IPS DF 6.9 (cell line): ENCODE measurements at regions not wholly inside any gene's neighbourhood (a gene's known extent, or its start where the extent isn't known, plus 50 kb on each side); places are given as distances from the start of the nearest gene placed in this dataset.

Source experiments
- DNase-seq: peaks from one replicate; pipeline ENCODE4 v3.0.0-alpha.2; 2013; ENCODE audit warnings: low read depth, low spot score
- H3K27ac ChIP-seq: one replicate; pipeline ENCODE4 v1.5.1; 2013; ENCODE audit warnings: low read length, control low read depth
- H3K27me3 ChIP-seq: 2 replicates; pipeline ENCODE4 v1.6.1; 2013; ENCODE audit warnings: mild to moderate bottlenecking, low read length; ENCODE audit not compliant: control insufficient read depth, insufficient read depth
- H3K36me3 ChIP-seq: 2 replicates; pipeline ENCODE4 v1.6.1; 2013; ENCODE audit warnings: low read length; ENCODE audit not compliant: control insufficient read depth, insufficient read depth
- H3K4me1 ChIP-seq: 2 replicates; pipeline ENCODE4 v1.6.1; 2013; ENCODE audit warnings: low read length; ENCODE audit not compliant: control insufficient read depth, insufficient read depth
- H3K4me3 ChIP-seq: 2 replicates; pipeline ENCODE4 v1.5.1; 2013; ENCODE audit warnings: mild to moderate bottlenecking, low read length
- H3K9me3 ChIP-seq: 2 replicates; pipeline ENCODE4 v1.6.1; 2013; ENCODE audit warnings: low read length, inconsistent platforms; ENCODE audit not compliant: control insufficient read depth, insufficient read depth
- WGBS: extraction: QIAGEN DNeasy Blood & Tissue Kit; methylation state at CpG from one replicate; pipeline ENCODE4 v1.1.7; 2013; ENCODE audit warnings: mixed read lengths, missing lambda C conversion rate; ENCODE audit not compliant: insufficient read length, insufficient coverage; 5-methylcytosine and 5-hydroxymethylcytosine counted together

DNA sequence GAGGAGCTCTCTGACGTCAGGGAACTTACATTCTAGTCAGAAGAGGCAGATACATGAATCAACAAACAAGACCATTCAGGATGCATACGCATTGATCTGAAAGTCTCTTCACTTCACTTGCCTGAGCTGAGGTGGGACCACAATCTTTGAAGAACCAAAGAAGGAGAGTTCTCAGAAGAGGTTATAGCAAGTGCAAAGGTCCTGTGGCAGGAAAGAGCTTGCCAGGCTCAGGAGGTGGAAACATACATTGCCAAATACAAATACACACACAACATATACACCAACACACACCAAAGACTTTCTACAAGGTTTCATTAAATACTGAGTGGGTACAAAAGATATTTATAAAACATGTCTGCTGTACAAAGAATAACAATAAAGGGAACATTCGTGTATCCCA, 86.8 kb upstream of the GJB5 start:
- Histone ChIP-seq H3K4me1 (no peaks in the 10 kb centered on the region), H3K9me3 (peaks cover 2% of the 10 kb centered on the region; the same call in 1 of the 2 replicates), H3K4me3 (no peak overlapping the region), H3K27me3 (no peaks in the 10 kb centered on the region), H3K36me3 (no peaks in the 10 kb centered on the region), H3K27ac (no peak overlapping the region)
- no CpG with 5 or more reads among the region's 3 CpGs for WGBS
- DNase-seq, result no peak

DNA sequence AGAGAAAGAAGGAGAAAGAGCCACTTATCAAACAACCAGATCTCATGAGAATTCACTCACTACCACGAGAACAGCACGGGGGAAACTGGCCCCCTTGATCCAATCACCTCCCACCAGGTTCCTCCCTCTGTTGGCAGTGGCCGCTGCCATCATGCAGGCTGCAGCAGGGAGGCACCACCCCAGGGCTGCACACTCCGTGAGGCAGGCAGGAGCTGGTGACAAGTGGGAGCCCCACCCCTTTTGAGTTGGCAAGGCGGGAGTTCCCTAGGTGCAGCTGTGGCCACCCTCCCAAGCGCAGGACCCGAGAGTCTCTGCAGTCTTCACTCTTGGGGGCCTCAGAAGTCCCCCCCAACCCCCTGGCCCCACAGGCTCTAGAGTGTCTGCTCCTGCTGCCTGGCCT, 83.9 kb upstream of the GJB5 start:
- no peak for DNase-seq
- no peak overlapping the region for H3K27ac ChIP-seq
- no peaks in the 10 kb centered on the region for H3K36me3 ChIP-seq
- H3K4me1 ChIP-seq, result no peaks in the 10 kb centered on the region
- H3K27me3 ChIP-seq, result no peaks in the 10 kb centered on the region
- WGBS, result no CpG with 5 or more reads among the region's 7 CpGs
- peaks cover 2% of the 10 kb centered on the region; the same call in 1 of the 2 replicates for H3K9me3 ChIP-seq
- no peak overlapping the region for H3K4me3 ChIP-seq

DNA sequence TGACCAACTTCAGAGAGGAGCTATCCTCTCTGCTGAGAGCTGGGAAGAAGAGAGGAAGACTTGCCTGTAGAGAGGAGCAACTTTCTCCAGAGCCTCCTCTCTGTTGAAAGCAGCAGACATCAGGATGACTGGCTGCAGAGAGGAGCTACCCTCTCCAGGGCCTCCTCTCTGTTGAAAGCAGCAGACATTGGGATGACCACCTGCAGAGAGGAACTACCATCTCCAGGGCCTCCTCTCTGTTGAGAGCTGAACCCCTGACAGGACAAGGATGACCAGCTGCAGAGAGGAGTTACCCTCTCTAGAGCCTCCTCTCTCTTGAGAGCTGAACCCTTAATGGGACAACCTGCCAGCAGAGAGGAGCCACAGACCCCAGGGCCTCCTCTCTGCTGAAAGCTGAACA, 83.0 kb upstream of the GJB5 start:
- no peak for DNase-seq
- H3K27ac ChIP-seq, result no peak overlapping the region
- H3K4me3 ChIP-seq, result no peak overlapping the region
- peaks cover 2% of the 10 kb centered on the region; the same call in 1 of the 2 replicates for H3K9me3 ChIP-seq
- H3K4me1 ChIP-seq, result no peaks in the 10 kb centered on the region
- H3K36me3 ChIP-seq, result no peaks in the 10 kb centered on the region
- H3K27me3 ChIP-seq, result no peaks in the 10 kb centered on the region

DNA sequence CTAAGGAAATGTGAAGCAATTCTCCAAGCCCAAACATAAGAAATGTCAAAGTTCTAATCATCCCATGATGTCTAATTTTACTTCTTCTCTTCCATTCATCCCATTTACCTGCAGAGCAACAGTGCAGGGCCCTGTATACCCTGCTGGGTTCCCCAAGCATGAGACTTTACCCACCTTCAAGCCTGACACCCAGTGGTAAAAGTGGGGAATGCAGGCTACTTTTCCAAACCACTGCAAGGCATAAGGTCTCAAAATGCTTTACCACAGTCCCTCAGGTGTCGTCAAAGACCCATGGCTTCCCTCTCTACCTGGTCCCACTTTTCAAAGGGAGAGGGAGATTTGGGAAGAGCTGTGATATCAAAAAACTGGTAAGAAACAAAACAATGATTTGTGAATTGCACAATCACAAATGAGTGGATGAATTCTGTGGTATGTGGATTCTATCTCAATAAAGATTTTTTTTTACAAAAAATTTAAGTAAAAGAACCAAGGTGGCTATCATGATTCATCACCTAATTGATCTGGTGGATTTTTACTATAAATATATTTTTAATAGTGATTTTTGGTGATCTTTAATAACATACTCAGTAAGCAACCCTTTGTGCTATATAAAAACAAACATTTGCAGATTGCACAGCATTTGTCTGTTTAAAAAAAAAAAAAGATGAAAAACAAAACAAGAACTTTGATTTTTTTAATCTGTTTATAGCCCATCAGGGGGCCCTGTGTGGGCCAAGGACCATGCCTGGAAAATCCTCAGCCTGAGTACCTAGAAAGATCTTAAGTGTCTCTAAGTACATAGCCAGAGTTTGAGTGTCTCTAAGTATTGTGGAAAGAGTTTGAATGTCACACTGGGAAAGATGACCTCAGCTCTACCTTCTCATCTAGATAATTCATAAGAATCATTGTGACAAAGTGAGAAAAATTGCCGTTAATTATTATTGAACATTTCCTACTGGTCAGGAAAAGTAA, 73.1 kb upstream of the GJB5 start:
- WGBS, result no CpG with 5 or more reads among the region's 2 CpGs
- H3K27ac ChIP-seq, result no peak overlapping the region
- DNase-seq, result peak; percentile 90
- H3K4me3 ChIP-seq, result no peak overlapping the region
- H3K27me3 ChIP-seq, result no peaks in the 10 kb centered on the region
- H3K36me3 ChIP-seq, result no peaks in the 10 kb centered on the region
- H3K9me3 ChIP-seq, result no peaks in the 10 kb centered on the region
- H3K4me1 ChIP-seq, result peaks cover 4% of the 10 kb centered on the region; the same call in 1 of the 2 replicates

DNA sequence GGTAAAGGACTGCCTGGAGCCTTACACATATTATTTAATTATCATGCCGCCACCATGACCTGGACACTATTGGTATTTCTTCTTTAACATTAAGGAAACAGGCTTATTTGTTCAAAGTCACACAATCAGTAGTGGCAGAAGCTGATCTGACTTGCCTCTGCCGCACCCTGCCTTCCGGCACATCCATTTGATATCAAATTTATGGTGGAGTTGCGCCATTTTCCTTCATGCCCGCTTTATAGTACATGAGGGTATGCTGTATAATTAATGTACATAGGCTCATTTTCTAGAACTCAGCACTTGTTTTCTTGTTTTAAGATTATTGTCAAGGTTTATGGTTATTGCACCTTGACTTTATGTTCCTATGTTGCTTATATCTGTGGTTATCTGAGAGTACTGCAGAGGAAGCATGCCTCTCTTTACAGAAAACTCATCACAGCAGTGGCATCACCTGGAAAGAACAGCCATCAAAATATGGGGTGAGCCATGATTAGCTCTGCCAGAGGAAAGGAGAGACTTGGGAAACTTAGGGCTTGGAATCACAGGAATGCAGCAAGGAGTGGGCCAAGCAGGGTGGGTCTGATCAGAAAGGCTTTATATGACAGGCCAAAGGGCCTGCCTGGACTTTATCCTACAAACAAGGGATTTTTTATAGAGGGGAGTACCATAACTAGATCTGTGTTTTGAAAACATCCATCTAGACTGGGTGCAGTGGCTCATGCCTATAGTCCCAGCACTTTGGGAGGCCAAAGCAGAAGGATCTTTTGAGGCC, 72.2 kb upstream of the GJB5 start:
- no peaks in the 10 kb centered on the region for H3K9me3 ChIP-seq
- peaks cover 4% of the 10 kb centered on the region; the same call in 1 of the 2 replicates for H3K4me1 ChIP-seq
- H3K36me3 ChIP-seq, result no peaks in the 10 kb centered on the region
- DNase-seq, result no peak
- no CpG with 5 or more reads among the region's 5 CpGs for WGBS
- H3K27me3 ChIP-seq, result no peaks in the 10 kb centered on the region
- no peak overlapping the region for H3K27ac ChIP-seq
- H3K4me3 ChIP-seq, result no peak overlapping the region

DNA sequence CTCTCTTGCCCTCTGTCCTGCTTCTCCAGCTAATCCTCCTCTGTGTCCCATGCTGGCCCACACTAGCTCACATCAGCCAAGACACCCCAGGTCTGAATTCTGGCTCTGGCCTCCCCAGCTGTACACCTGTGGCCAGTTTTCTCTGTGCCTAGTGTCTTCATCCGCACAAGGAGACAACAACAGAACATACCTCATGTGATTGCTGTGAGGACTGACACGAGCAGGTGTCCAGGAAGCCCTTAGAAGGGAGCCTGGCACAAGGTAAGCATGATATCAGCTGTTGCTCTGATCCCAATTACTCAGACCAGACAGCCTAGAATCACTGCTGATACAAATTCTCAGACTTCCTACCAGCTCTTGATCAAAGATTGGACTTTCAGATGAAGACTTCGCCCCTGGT, 71.2 kb upstream of the GJB5 start:
- H3K27ac ChIP-seq, result no peak overlapping the region
- no peak for DNase-seq
- WGBS, result no CpG with 5 or more reads among the region's 3 CpGs
- H3K9me3 ChIP-seq, result no peaks in the 10 kb centered on the region
- H3K27me3 ChIP-seq, result no peaks in the 10 kb centered on the region
- no peaks in the 10 kb centered on the region for H3K36me3 ChIP-seq
- peaks cover 4% of the 10 kb centered on the region; the same call in 1 of the 2 replicates for H3K4me1 ChIP-seq
- H3K4me3 ChIP-seq, result no peak overlapping the region

DNA sequence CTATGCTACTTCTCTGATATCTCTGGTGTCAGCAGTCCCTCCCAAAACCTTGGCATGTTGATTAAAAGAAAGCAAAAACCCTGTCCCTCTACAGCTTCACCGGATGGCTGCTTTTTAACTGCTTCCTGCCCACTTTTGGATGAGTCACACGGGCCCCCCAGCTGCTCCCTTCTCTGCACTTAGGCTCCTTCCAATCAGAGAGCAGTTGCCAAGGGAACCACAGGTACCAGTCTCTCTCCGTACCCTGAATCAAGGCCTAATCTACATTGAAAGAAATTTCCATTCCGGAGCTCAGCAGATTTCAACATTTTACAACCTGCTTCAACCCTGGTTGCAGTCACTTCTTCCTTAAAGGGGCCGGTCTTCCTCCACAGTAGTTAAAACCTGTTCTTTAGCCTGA, 70.6 kb upstream of the GJB5 start:
- DNase-seq, result peak; percentile 48
- Histone ChIP-seq H3K4me3 (no peak overlapping the region), H3K36me3 (no peaks in the 10 kb centered on the region), H3K27ac (no peak overlapping the region), H3K27me3 (no peaks in the 10 kb centered on the region), H3K4me1 (peaks cover 4% of the 10 kb centered on the region; the same call in 1 of the 2 replicates), H3K9me3 (no peaks in the 10 kb centered on the region)
- WGBS, result no CpG with 5 or more reads among the region's 5 CpGs

DNA sequence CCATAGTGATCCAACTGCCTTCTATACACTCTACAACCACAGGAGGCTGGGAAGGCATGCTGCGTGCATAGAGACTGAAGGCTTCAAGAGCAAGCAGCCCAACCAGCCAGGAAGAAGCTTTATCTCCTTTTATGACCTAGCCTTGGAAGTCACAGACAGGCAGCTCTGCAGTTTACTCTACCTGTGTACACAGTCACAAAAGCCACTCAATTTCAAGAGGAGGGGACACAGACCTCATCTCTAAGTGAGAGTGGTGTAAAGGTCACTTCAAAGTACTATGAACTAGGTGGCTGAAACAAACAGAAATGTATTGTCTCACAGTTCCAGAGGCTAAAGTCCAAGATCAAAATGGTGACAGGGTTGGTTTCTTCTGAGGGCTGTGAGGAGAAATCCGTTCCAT, 69.6 kb upstream of the GJB5 start:
- DNase-seq, result no peak
- peaks cover 4% of the 10 kb centered on the region; the same call in 1 of the 2 replicates for H3K4me1 ChIP-seq
- H3K27me3 ChIP-seq, result no peaks in the 10 kb centered on the region
- H3K4me3 ChIP-seq, result no peak overlapping the region
- H3K27ac ChIP-seq, result no peak overlapping the region
- WGBS, result no CpG with 5 or more reads among the region's 2 CpGs
- H3K36me3 ChIP-seq, result no peaks in the 10 kb centered on the region
- H3K9me3 ChIP-seq, result no peaks in the 10 kb centered on the region

DNA sequence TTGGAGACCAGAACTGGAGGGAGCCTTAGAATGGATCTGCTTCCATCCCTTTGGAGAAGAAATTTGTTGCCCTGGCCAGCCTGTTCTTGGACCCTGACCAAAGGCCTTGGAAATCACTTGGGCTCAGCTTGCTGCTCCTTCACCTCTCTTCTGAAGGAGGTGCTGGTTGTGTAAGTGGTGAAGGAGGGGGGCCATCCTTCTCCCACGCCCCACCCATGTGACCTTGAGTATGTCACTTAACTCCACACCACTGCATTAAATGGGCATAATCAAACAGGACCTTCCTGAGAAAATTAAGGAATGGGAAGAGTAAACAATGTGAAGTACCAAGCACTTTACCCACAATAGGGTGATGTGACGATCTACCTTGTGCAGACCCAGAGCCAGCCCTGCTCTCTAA, 68.3 kb upstream of the GJB5 start:
- Histone ChIP-seq H3K4me3 (no peak overlapping the region), H3K27me3 (no peaks in the 10 kb centered on the region), H3K4me1 (peaks cover 4% of the 10 kb centered on the region; the same call in 1 of the 2 replicates), H3K9me3 (no peaks in the 10 kb centered on the region), H3K36me3 (no peaks in the 10 kb centered on the region), H3K27ac (no peak overlapping the region)
- DNase-seq, result no peak
- no CpG with 5 or more reads among the region's 2 CpGs for WGBS

DNA sequence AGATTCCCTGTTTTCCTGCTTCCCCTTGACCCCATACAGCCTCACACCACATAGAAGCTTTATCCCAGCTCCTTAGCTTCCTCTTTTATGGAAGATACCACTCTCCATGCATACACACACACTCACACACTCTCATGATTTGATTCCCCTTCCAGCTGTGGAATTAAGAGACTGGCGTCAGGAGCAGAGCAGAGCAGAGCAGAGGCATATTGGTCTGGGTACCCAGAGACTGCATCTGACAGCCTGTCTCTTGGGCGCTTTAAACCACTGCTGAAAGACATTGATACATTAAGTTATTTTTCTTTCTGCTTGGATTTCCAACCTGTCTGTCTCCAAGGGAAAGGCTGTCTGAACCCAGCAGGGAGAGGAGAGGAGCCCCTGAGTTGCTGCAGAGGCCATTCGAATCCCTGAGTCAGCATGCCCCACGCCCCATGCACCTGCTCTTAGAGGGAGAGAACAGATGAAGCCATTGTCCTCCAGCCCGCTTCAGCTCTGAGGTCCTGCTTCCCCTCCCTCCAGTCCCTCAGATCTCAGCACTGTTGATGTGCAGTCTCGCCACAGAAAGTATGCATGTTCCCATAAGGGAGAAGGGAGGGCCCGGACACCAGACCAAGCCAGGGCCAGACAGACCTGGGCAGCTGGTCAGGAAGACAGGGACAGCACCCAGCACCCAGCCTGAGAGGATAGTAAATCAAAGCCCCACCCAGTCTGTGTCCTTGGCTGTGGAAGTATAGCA, 66.7 kb upstream of the GJB5 start:
- no peak for DNase-seq
- Histone ChIP-seq H3K9me3 (no peaks in the 10 kb centered on the region), H3K36me3 (no peaks in the 10 kb centered on the region), H3K4me1 (peaks cover 4% of the 10 kb centered on the region; the same call in 1 of the 2 replicates), H3K27ac (no peak overlapping the region), H3K27me3 (no peaks in the 10 kb centered on the region), H3K4me3 (no peak overlapping the region)
- WGBS, result no CpG with 5 or more reads among the region's 7 CpGs
